ENCODE measurements at regions not wholly inside any gene's neighbourhood (a gene's known extent, or its start where the extent isn't known, plus 50 kb on each side); places are given as distances from the start of the nearest gene placed in this dataset.

DNA sequence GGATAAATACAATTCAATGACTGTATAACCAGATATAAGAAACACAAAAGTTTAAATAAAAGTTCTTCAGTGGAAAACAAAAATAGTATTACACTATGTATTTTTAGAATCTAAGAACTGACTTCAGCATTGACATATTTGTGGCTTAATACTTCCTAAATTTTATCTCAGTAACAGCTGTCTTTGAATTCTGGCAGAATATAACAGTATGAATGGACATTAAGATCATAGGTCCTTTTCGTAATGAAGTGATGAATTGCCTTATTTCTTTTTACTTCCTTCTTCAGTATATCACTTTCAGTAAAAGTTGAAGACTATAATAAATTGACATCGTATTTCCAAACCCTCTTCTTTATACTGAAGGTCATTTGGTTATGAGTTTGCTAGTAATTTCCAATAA lies 1030.0 kb downstream of the MRPL39 start:
- no peak for TF ChIP-seq POLR2AphosphoS5 (IDR thresholded peaks at IDR 0.05)
- TF ChIP-seq, protein P1, sequence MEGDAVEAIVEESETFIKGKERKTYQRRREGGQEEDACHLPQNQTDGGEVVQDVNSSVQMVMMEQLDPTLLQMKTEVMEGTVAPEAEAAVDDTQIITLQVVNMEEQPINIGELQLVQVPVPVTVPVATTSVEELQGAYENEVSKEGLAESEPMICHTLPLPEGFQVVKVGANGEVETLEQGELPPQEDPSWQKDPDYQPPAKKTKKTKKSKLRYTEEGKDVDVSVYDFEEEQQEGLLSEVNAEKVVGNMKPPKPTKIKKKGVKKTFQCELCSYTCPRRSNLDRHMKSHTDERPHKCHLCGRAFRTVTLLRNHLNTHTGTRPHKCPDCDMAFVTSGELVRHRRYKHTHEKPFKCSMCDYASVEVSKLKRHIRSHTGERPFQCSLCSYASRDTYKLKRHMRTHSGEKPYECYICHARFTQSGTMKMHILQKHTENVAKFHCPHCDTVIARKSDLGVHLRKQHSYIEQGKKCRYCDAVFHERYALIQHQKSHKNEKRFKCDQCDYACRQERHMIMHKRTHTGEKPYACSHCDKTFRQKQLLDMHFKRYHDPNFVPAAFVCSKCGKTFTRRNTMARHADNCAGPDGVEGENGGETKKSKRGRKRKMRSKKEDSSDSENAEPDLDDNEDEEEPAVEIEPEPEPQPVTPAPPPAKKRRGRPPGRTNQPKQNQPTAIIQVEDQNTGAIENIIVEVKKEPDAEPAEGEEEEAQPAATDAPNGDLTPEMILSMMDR (IDR thresholded peaks at IDR 0.05; ENCODE audit: poor library complexity, severe bottlenecking), result no peak
- TF ChIP-seq SMC3 (conservative IDR thresholded peaks at IDR 0.05; ENCODE audit: poor library complexity), result no peak

Measured in neural cell (in vitro differentiated cells).